GM12892 (cell line): ENCODE measurements at regions not wholly inside any gene's neighbourhood (a gene's known extent, or its start where the extent isn't known, plus 50 kb on each side); places are given as distances from the start of the nearest gene placed in this dataset.
"Not testable (repeated sequence)": the region's sequence is repeated elsewhere in the genome, so short reads cannot be mapped to it uniquely, and the experiment has no call there.

Source experiments
- DNase-seq: peaks from one replicate; pipeline ENCODE4 v3.0.0; 2011; ENCODE audit not compliant: insufficient read length
- FAIRE-seq: peaks from 2 replicates; lab custom pipeline; 2011; peaks lifted over from hg19 to GRCh38; lab: Jason Lieb, UNC
- POLR2A ChIP-seq: IDR thresholded peaks from 2 replicates; pipeline ENCODE4 v1.6.1; 2011; ENCODE audit warnings: low read depth, low read length, control low read depth
- POLR2AphosphoS5 ChIP-seq: IDR thresholded peaks from 2 replicates; pipeline ENCODE4 v1.6.1; 2011; ENCODE audit warnings: low read depth, low read length, control low read depth
- TAF1 ChIP-seq: IDR thresholded peaks from 2 replicates; pipeline ENCODE4 v1.6.1; 2011; ENCODE audit warnings: low read depth, mild to moderate bottlenecking, control low read depth, low read length, borderline replicate concordance

DNA sequence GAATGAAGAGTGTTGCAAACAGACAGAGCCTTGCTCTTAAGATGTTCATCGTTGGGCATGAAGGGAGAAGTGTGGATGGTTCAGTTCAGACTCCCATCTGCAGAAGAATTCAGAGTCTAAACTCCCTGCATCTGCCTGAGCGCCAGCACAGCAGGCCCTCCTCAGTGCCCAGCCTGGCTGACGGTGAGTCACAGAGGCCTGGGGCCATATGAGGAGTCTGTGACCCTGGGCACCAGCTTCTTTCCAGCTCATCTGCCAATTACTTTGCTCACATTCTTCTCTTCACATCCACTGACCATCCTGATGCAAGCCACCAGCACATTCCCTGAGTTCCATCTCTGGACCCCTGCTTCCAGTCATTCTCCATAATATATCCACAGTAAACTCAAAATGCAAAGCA is 401.1 kb upstream of the TRPC7 start:
- FAIRE-seq (no peak), DNase-seq (no peak)
- no peak for TF ChIP-seq POLR2A
- no peak for TF ChIP-seq TAF1
- no peak for TF ChIP-seq POLR2AphosphoS5

GRCh38 chr5:136764601-136765000 is 399.3 kb upstream of the TRPC7 start:
- TF ChIP-seq POLR2AphosphoS5 (no peak), TAF1 (no peak), POLR2A (no peak)
- FAIRE-seq (no peak), DNase-seq (no peak)

GRCh38 chr5:136763548-136763947 is 398.2 kb upstream of the TRPC7 start:
- FAIRE-seq (no peak), DNase-seq (no peak)
- TF ChIP-seq TAF1 = no peak
- no peak for TF ChIP-seq POLR2A
- no peak for TF ChIP-seq POLR2AphosphoS5

DNA sequence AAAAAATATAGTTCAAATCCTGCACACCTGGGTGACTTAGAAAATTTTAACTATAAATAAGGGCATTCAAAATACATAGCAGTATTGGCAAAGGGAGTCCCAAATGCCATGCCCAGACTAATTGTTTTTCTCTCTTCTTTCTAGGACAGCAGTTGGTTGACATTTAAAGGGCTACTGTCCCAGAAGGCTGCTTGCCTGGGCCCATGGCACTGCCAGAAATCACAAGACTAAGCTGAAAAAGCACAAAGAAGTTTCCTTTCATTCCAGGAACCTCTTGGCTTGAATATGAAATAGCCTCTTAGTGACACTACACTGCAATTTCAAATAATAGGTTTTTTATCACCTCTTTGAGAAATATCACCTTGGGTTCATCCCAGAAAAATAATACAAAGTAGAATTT is 388.9 kb upstream of the TRPC7 start:
- DNase-seq = no peak
- TF ChIP-seq TAF1 (no peak), POLR2A (no peak), POLR2AphosphoS5 (no peak)
- FAIRE-seq = no peak

- FAIRE-seq = no peak
- no peak for TF ChIP-seq POLR2AphosphoS5
- TF ChIP-seq TAF1 = no peak
- no peak for TF ChIP-seq POLR2A
- no peak for DNase-seq
Observed at GRCh38 chr5:136750224-136750862, 385.0 kb upstream of the TRPC7 start.

DNA sequence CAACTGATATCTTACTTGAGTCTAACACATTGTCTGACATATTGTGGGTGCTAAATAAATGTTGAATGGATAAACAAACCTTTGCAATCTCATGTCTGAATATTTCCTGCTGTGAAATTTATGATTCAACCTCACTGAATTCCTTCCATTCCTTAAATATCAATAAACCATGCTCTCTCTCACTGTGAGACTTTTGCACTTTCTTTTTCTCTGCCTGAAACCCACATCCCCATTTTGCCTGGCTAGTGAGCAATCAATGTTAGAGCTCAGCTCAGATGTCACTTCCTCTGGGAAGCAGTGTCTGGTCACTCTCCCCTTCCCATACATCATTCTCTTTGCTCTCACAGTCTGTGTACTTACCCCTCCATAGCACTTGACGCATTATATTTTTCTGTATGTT is 383.7 kb upstream of the TRPC7 start:
- FAIRE-seq (no peak), DNase-seq (no peak)
- TF ChIP-seq TAF1 = no peak
- no peak for TF ChIP-seq POLR2A
- TF ChIP-seq POLR2AphosphoS5 = no peak

GRCh38 chr5:136743052-136743451 is 377.7 kb upstream of the TRPC7 start:
- DNase-seq = no peak
- no peak for FAIRE-seq
- TF ChIP-seq POLR2A = no peak
- TF ChIP-seq POLR2AphosphoS5 = no peak
- no peak for TF ChIP-seq TAF1

DNA sequence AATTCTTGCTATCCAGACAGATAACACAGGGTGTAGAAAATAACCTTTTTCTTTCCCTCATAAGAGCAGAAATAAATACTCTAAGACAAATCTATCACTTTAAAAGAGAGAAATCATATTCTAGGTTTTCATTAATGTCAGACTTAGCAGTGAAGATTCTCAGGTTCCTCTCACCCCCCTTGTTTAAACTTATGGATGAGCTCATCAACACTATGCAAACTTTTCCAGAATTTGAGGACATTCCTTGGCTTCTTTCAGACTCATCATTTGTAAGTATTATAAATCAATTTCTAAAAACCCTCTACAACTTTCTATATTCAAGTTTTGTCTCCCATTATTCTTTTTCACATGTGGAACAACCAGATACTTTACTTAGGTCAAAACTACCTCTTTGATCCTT is 374.9 kb upstream of the TRPC7 start:
- DNase-seq (no peak), FAIRE-seq (no peak)
- TF ChIP-seq TAF1 = no peak
- TF ChIP-seq POLR2A = no peak
- TF ChIP-seq POLR2AphosphoS5 = no peak

GRCh38 chr5:136739271-136739670 is 373.9 kb upstream of the TRPC7 start:
- not testable (repeated sequence) for FAIRE-seq, DNase-seq

DNA sequence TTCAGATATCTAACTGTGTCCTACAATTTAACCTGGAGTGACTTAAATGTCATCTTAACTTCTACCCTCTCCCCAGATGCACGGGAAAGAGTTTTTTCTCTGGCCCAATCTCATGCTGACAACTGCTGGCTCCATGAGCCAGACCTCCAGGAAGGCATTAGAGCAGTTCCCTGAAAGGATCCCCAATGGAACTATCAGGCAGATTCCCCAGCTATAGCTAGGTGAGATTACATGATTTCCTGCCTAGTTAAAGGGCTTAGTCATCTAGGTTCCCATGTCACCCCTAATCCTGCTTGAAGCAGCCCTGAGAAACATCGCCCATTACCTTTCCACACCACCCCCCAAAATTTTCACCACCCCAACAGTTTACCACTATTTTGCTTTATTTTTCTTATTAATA is 373.5 kb upstream of the TRPC7 start:
- TF ChIP-seq TAF1 = no peak
- TF ChIP-seq POLR2AphosphoS5 = no peak
- TF ChIP-seq POLR2A = no peak
- FAIRE-seq (no peak), DNase-seq (no peak)

DNA sequence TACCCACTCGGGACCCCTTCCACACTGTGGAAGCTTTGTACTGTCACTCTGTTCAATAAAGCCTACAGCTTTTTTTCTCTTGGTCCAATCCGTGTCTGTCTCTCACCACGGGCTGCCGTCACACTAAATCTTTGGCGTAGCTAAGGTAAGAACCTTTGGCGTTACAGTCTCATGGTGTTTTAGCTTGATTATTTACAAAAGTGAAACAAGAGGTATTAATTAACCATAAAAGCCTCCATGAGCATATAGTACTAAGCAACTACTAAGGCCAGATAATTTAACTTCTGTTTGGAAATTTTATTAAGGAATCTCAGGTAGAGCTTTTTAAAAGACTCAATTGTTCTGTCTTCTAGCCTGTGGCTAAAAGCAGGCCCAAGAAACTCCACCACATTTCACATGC is 370.7 kb upstream of the TRPC7 start:
- no peak for TF ChIP-seq POLR2AphosphoS5
- no peak for FAIRE-seq
- no peak for DNase-seq

DNA sequence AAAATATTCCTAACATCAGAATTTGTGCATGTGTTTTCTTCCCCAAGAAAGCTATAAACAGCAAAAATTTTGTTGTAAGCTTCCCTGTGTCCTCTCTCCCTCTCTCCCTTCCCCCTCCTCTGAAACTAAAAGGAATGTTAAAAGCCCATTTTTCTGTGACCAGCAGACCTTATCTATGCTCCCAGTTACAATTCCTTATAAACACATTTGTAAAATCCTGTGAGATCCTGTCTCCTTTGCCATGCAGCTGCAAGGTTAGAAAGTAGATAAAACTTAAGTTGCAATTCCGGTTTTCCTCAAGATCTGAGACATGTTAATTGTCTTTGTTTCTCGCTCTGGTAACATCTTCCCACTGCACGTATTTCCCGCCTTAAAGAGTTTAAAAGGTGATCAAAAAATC is 370.3 kb upstream of the TRPC7 start:
- not testable (repeated sequence) for FAIRE-seq, DNase-seq

- FAIRE-seq = no peak
- DNase-seq = no peak
- TF ChIP-seq TAF1 (no peak), POLR2AphosphoS5 (no peak), POLR2A (no peak)
Observed at GRCh38 chr5:136734628-136735027, 369.3 kb upstream of the TRPC7 start.
